ENCODE measurements at regions not wholly inside any gene's neighbourhood (a gene's known extent, or its start where the extent isn't known, plus 50 kb on each side); places are given as distances from the start of the nearest gene placed in this dataset.

GRCh38 chr1:98336472-98337083 is 324.9 kb upstream of the SNX7 start:
- TF ChIP-seq ZNF311 (tag by site-specific recombination; IDR thresholded peaks at IDR 0.05; ENCODE audit: borderline replicate concordance), result no peak
- no peak for TF ChIP-seq ZBTB11 (tag by site-specific recombination; conservative IDR thresholded peaks at IDR 0.05; ENCODE audit: low read depth)
- TF ChIP-seq ZNF23 (tag by site-specific recombination; IDR thresholded peaks at IDR 0.05; ENCODE audit: borderline replicate concordance), result no peak
- no peak for TF ChIP-seq CTCF (tag by site-specific recombination; IDR thresholded peaks at IDR 0.05)
- TF ChIP-seq ZNF600 (tag by site-specific recombination; IDR thresholded peaks at IDR 0.05), result no peak
- no peak for TF ChIP-seq GFI1B (tag by site-specific recombination; IDR thresholded peaks at IDR 0.05)
- no peak for TF ChIP-seq YY1 (tag by site-specific recombination; IDR thresholded peaks at IDR 0.05)
- no peak for TF ChIP-seq TRIM28 (IDR thresholded peaks at IDR 0.05; ENCODE audit: borderline replicate concordance, low read length)
- no peak for TF ChIP-seq ZNF521 (tag by site-specific recombination; IDR thresholded peaks at IDR 0.05)
- no peak for TF ChIP-seq ZNF626 (tag by site-specific recombination; IDR thresholded peaks at IDR 0.05)
